ENCODE measurements at regions not wholly inside any gene's neighbourhood (a gene's known extent, or its start where the extent isn't known, plus 50 kb on each side); places are given as distances from the start of the nearest gene placed in this dataset.
"Not testable (repeated sequence)": the region's sequence is repeated elsewhere in the genome, so short reads cannot be mapped to it uniquely, and the experiment has no call there.

- FAIRE-seq, result no peak
- DNase-seq (ENCODE audit: low spot score in 2 of 2), result no peak
These were observed 384.7 kb upstream of the NRP1 start for GRCh38 chr10:33719005-33719703.

- DNase-seq (ENCODE audit: low spot score in 2 of 2) (no peak), FAIRE-seq (no peak)
These were observed 382.2 kb upstream of the NRP1 start for GRCh38 chr10:33716501-33717267.

GRCh38 chr10:33715303-33715975, 381.0 kb upstream of the NRP1 start:
- DNase-seq (ENCODE audit: low spot score in 2 of 2) (no peak), FAIRE-seq (no peak)

- FAIRE-seq, result no peak
These were observed 378.4 kb upstream of the NRP1 start for GRCh38 chr10:33712825-33713224.

DNA sequence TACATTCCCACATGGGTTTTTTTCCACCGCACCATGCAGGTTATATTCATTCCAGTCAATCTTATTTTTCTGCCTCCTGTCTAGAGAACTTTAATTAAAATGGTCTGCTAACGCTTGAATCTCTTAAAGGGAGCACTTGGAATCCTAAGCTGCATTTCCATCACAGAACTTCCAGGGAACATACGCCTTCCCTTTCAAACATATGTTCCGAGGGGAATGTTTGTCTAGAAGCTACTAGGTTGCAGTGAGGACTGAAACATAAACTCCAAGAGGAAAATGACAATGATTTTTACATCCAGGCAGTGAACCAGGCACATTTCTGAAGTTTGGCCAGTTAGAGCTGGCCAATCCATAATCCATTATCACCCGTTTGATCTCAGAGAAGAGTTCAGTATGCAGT, 375.5 kb upstream of the NRP1 start:
- FAIRE-seq, result no peak
- no peak for DNase-seq (ENCODE audit: low spot score in 2 of 2)

More at GRCh38 chr10:33712825-33713224, 378.4 kb upstream of the NRP1 start:
- no peak for DNase-seq (ENCODE audit: low spot score in 2 of 2)

GRCh38 chr10:33709008-33709753, 374.7 kb upstream of the NRP1 start:
- FAIRE-seq (no peak), DNase-seq (ENCODE audit: low spot score in 2 of 2) (no peak)

DNA sequence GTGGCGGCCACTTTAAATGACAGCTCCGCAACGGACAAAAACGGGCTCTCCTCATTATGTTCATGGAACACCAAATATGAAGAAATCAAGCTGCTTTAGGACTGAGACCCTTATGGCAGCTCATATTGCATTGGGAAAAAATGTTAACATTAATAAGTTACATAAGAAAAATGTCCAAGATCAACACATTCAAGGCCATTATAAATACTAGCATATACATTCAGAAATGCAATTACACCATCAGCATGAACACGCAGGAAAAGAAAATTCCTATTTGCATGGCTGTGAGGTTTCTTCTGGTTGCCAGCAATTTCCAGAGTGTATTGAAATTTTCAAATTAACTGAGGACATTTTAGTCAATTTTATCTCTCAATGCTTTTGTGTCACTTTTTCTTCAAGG, 374.1 kb upstream of the NRP1 start:
- FAIRE-seq (no peak), DNase-seq (ENCODE audit: low spot score in 2 of 2) (no peak)

GRCh38 chr10:33706746-33707145, 372.3 kb upstream of the NRP1 start:
- DNase-seq (ENCODE audit: low spot score in 2 of 2), result no peak
- no peak for FAIRE-seq

DNA sequence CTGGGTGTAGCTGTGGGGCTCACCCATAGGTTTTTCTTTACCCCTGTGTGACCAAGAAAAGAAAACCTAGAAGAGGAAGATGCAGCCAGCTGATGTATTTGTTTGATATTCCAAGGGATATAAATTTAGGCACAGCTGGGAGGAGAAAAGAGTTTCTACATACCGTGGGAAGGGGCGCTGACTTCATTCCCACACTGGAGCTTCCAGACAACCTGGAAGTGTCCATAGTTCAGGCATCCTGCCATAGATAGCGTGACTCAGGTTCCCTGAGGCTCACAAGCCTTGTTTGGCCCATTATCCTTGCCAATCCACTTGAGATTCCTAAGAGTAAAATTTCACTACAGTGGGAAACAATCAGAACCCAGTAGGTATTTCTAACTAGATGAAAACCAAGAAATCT, 371.7 kb upstream of the NRP1 start:
- no peak for FAIRE-seq
- no peak for DNase-seq (ENCODE audit: low spot score in 2 of 2)

- no peak for FAIRE-seq
- no peak for DNase-seq (ENCODE audit: low spot score in 2 of 2)
These were observed 369.9 kb upstream of the NRP1 start for GRCh38 chr10:33704214-33704830.

DNA sequence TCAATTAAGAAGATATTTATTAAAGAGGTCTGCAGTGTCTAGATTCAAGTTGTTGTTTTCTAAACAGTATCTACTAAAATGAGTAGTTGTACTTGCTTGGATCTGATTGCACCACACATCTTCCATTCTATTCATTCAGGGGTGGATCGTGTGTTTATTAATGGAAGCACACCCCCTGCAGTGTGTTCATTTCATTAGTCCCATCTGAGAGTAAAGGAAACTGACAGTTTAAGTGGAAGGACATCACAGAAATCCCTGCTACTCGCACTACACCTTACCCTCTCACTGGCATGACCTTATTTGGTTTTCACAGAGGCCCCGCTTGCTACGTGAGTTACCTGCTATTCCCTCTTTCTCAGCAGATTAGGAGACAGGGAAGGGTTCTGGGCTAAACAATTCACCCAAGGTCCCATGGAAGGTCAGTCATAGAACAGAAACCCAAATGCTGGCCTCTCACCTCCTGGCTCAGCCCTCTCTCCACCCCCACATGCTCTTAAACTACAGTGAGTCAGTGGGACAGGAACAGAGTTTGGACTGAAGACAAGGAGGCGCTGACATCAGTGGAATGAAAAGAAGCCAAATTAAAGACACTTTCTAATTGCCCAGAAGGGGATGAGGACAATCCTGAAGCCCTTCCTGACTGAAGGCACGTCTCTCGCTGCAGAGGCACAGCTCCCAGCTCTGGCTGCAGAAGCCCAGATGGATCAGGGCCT, 369.2 kb upstream of the NRP1 start:
- no peak for FAIRE-seq
- no peak for DNase-seq (ENCODE audit: low spot score in 2 of 2)

DNA sequence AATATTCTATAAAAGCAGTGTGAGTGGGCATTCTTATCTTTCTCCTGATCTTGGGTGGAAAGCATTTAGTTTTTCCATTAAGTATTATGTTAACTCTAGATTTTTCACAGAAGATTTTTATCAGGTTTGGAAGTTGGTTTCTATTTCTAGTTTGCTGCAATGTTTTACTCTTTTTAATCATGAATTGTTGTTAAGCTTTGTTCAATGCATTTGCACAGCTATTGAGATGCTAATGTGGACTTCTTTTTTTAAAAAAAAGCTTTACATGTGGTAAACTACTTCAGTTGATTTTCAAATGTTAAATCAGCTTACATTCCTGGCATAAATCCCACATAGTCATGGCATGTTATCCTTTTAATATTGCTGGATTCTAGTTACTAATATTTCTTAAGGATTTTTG, 363.6 kb upstream of the NRP1 start:
- no peak for DNase-seq (ENCODE audit: low spot score in 2 of 2)
- no peak for FAIRE-seq

DNA sequence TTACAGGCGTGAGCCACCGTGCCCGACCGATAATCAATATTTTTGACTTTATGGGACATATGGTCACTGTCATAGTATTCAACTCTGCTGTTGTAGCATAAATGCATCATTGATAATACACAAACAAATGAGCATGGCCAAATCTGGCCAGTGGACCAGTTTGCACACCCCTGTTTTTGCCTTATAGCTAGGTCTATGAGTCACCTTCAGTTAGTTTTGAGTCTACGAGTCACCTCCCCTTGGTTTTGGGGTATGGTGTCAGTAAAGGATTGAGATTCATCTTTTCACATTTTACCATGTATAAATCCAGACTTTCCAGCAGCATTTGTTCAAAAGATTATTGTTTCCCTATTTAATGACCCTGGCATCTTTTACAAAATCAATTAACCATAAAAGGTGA, 362.5 kb upstream of the NRP1 start:
- FAIRE-seq, result no peak

GRCh38 chr10:33695536-33695935, 361.1 kb upstream of the NRP1 start:
- FAIRE-seq, result no peak
- DNase-seq (ENCODE audit: low spot score in 2 of 2), result no peak

More for the DNA sequence above, 362.5 kb upstream of the NRP1 start:
- DNase-seq (ENCODE audit: low spot score in 2 of 2), result no peak

- DNase-seq (ENCODE audit: low spot score in 2 of 2), result not testable (repeated sequence)
These were observed 356.1 kb upstream of the NRP1 start for GRCh38 chr10:33690536-33690935.

GRCh38 chr10:33688506-33688905, 354.0 kb upstream of the NRP1 start:
- no peak for FAIRE-seq

More at GRCh38 chr10:33690536-33690935, 356.1 kb upstream of the NRP1 start:
- not testable (repeated sequence) for FAIRE-seq

GRCh38 chr10:33684211-33684611, 349.7 kb upstream of the NRP1 start:
- no peak for DNase-seq (ENCODE audit: low spot score in 2 of 2)
- no peak for FAIRE-seq

More at GRCh38 chr10:33688506-33688905, 354.0 kb upstream of the NRP1 start:
- DNase-seq (ENCODE audit: low spot score in 2 of 2), result no peak

DNA sequence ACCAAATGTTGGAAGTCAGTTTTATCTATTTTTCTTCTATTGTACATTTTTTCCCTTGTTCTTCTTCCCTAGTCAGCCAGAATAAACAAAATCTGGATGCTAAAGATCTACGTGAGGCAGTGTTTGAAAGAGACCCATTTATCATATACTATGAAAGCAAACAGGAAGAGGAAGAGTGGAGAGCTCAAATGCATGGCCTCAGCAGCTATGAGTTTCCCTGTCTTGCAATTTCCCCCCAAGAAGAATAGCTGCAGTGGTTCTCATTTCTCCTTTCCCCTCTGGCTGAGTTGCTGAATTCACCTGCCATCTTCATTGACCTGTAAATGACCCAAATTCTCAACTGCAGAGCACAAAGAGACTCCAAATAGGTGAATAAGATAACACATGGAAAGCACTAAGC, 347.1 kb upstream of the NRP1 start:
- FAIRE-seq (no peak), DNase-seq (ENCODE audit: low spot score in 2 of 2) (no peak)

GRCh38 chr10:33680036-33680435, 345.6 kb upstream of the NRP1 start:
- no peak for DNase-seq (ENCODE audit: low spot score in 2 of 2)
- FAIRE-seq, result no peak

Data from frontal cortex (tissue), 3 donors.